HG02610 (cell line): ENCODE measurements at regions not wholly inside any gene's neighbourhood (a gene's known extent, or its start where the extent isn't known, plus 50 kb on each side); places are given as distances from the start of the nearest gene placed in this dataset.

ENCODE experiments used
- ATAC-seq: cut with Tn5 transposase; IDR thresholded peaks from one replicate; pipeline ENCODE4 v1.9.1; 2021; ENCODE audit warnings: mild to moderate bottlenecking, moderate library complexity; ENCODE audit not compliant: unreplicated experiment

DNA sequence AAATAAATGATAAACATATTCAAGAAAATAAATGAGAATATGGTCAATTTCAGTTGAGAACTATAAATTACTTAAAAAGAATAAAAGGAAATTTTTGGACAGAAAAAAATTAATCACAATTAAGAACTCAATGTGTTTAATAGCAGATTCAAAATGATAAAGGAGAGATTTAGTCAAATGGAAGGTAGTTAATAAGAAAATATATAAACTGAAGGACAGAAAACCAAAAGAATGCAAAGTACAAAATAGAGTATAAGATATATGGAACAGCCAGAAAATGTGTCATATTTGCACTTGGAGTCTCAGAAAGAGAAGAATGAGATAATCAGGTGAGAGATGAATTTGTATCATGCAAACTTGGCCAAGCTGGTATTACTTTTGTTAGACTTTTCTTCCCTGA is 201.8 kb upstream of the ARID1B start:
- no peak for ATAC-seq

- no peak for ATAC-seq
Observed at GRCh38 chr6:156564807-156565149, 212.4 kb upstream of the ARID1B start.

- ATAC-seq: peak; percentile 96
Observed at GRCh38 chr6:156564127-156564806, 212.9 kb upstream of the ARID1B start.

DNA sequence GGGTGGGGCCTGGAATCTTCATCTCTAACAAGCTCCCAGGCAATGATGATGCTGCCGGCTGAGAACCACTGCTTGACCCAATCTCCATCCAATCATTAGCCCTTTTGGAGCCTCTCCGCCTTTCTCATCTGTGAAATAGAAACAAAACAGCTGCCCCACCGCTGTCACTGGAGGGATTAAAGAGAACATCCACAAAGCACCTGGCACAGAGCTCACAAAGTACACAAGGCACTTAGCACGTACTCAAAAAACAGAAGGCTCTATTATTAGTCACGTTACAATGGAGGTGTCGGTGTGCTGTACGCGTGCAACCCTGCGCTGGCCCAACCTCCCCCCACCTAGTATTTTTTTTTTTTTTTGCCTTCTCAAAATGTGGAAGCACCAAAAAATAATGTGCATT is 213.5 kb upstream of the ARID1B start:
- ATAC-seq: no peak

DNA sequence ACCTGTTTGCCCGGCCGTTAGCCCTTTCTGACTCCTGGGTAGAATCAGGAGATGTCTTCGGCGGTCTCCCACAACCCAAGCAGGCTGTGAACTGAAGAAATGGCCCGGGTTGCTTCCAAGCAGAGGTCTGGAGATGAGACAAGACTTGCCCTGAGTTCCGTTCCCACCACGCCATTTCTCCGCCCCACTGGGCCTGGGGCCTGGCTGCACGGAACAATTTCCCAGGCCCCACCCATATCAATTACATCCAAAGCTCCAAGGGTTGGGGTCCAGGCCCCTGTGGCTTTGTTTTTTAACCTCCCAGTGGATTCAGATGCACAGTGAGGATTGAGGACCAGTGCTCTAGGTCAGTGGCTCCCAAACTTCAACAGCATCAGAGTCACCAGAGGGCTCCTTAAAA is 214.5 kb upstream of the ARID1B start:
- ATAC-seq: no peak

DNA sequence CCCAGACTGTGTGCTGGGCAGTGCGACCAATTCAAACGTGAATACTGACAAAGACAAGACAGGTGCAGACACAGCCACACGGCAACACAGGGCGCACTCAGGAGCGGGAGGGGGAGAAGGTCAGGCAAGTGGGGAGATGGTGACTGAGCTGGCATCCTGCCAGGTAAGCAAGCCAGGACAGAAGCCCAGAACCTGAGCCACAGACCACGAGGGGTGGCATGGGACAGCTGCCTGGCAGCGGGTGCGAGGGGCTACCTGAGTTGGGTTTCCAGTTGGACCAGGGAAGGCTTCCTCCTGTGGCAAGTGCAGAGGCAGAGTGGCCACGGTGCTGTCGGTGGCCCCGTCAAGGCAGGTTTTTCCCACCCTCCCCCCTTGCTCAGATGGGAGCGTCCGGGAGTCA is 215.2 kb upstream of the ARID1B start:
- no peak for ATAC-seq

GRCh38 chr6:156560476-156560875 is 216.7 kb upstream of the ARID1B start:
- no peak for ATAC-seq

GRCh38 chr6:156559162-156559690 is 218.0 kb upstream of the ARID1B start:
- no peak for ATAC-seq

DNA sequence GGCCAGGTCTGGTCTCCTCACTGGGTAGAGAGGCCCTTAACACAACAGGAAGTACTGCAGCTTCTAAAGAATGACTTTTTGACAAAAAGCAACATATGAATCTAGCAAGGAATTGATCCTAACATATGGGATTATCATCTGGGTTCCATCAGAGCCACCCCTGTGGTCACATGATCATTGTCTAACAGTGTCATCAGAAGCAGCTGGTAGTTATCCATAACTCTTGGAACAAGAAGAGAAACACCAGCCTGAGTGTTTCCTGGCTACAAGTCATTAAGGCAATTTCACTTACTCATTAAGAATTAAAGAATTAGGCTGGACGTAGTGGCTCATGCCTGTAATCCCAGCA is 219.3 kb upstream of the ARID1B start:
- no peak for ATAC-seq

- peak; percentile 38 for ATAC-seq
Observed at GRCh38 chr6:156557251-156557910, 219.8 kb upstream of the ARID1B start.

DNA sequence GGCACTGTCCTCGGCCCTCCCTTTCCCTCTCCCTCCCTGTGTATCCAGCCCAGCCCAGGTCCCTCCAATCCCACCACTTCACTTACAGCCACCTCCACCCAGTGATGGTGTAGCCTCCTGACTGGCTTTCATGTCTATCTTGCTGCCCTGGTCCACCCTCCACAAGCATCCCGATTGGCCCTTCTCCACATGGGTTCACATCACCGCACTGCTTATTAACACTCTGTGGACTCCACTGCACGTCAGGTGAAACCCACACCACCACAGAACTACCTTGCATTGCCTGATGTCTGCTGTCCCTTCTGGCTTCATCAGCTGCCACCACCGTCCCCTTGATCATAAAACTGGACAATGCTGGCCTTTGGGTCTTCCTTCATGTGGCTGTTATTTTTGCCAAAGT is 220.4 kb upstream of the ARID1B start:
- ATAC-seq: peak; percentile 37

DNA sequence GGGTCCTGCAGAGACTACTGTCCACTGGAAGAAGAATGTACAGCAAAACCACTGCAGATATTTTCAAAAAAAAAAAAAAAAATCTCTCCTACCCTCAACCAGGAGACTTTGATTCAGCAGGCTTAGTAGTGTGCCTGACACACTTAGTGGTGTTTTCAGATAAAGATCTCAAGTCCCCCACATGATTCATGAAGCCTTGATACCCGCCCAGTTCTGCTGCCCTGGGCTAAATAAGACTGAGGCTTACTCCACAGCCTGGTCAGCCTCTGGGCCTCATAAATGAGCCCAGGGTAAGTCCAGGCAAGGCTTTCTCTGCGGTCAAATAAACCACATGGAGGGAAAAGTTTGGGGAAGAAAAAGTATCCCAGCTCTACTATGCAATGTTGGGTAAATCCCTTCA is 222.1 kb upstream of the ARID1B start:
- no peak for ATAC-seq

DNA sequence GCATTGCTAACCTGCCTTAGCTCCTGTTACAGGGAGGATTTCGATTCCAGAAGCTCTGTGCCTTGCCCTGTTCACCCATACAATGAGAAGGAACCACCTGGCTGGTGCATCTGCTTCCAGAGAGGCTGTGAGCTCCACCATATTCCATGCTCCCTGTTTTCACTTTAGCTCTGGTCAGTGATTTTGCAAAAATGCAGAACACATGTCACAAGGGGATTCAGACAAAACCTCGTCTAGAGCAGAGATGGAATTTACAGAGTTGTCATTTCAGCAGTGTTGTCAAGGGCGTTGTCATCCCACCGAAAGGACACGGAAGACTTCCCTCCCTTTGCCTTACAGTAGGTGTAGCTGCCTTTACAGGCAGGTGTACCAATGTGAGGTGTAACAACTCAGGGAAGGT is 223.0 kb upstream of the ARID1B start:
- no peak for ATAC-seq

DNA sequence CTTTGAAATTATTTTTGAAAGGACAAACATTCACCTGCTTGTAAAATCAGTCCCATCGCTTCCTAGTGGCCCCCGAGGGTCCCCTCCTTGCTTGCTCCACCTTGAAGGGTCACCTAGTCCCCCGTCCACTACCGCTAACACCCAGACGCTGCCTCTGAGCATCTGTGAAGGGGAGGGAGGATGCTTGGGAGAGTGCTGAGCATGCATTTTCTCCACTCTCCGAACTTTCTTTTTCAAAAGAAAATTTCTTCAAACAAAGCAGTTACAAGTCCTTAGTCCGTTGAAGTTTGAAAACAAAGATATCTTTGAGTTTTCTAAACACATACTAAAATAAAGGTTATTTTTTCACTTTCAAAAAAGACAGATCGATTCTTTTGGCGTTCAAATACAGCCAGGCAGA is 224.3 kb upstream of the ARID1B start:
- ATAC-seq: no peak

- no peak for ATAC-seq
Observed at GRCh38 chr6:156550949-156551348, 226.2 kb upstream of the ARID1B start.

- ATAC-seq: no peak
Observed at GRCh38 chr6:156545931-156546330, 231.2 kb upstream of the ARID1B start.

GRCh38 chr6:156545021-156545420 is 232.2 kb upstream of the ARID1B start:
- no peak for ATAC-seq

GRCh38 chr6:156544046-156544445 is 233.1 kb upstream of the ARID1B start:
- no peak for ATAC-seq

- no peak for ATAC-seq
Observed at GRCh38 chr6:156543431-156543830, 233.7 kb upstream of the ARID1B start.

- no peak for ATAC-seq
Observed at GRCh38 chr6:156538875-156539660, 238.1 kb upstream of the ARID1B start.

DNA sequence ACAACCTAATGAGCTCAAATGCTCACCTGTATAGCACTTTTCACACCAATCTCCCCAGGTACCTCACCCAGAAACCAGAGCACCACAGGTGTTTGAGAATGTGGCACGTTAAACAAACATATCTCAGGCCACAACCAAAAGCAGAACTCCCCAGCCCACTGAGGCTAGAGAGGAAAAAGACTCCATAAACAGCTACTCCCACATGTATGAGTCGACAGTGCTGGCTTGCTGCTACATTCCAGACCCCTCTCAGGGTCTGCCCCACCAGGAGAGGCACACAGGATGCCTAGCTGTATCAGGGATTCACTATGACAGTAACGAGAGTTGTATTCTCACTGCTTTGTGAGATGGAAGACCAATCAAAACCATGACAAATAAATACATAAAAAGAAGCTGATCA is 242.6 kb upstream of the ARID1B start:
- ATAC-seq: no peak
